ENCODE measurements at regions not wholly inside any gene's neighbourhood (a gene's known extent, or its start where the extent isn't known, plus 50 kb on each side); places are given as distances from the start of the nearest gene placed in this dataset.

DNA sequence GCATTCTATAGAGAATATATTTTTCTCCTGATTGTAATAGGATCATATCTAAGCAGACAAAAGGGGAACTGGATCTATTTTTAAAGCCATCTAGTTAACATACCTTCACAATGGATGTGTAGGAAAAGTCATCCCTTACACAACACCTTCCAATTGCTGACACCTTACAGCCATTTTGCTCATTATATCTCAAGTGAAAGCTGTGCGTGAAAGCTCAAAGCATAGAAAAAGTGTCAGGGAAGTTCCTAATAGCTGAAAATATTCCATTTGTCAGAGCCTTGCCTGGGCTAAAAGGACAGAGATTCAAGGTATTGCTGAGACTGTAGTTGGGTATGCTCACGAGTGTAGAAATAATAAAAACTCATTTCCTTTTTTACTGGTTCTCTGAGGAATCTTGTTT, 340.6 kb upstream of the KLHL1 start:
- 51% methylated on average over 2 of the region's 2 CpGs for WGBS (ENCODE audit: low lambda C conversion rate)
- no peaks in the 10 kb centered on the region for H3K4me1 ChIP-seq (ENCODE audit: control insufficient read depth in 1 of 2, insufficient read depth in 2 of 2, low read depth in 1 of 2, low read length in 1 of 2)
- no peaks in the 10 kb centered on the region for H3K9me2 ChIP-seq
- no peak overlapping the region for H2AFZ ChIP-seq (ENCODE audit: low read depth)
- H3K36me3 ChIP-seq (replicated peaks in 1 of 2; ENCODE audit: control insufficient read depth in 1 of 2, insufficient read depth in 2 of 2, low read length in 1 of 2): no peaks in the 10 kb centered on the region
- no peaks in the 10 kb centered on the region for H3F3A ChIP-seq (replicated peaks; ENCODE audit: insufficient read depth)
- no peak for DNase-seq
- no peaks in the 10 kb centered on the region for H4K20me1 ChIP-seq (ENCODE audit: insufficient read depth)
- no peaks in the 10 kb centered on the region for H3K27me3 ChIP-seq (ENCODE audit: insufficient read depth)
- H3K9me3 ChIP-seq: no peaks in the 10 kb centered on the region
- H3K9ac ChIP-seq: no peak overlapping the region
- ChIA-PET CTCF (no interaction called here), POLR2A (no interaction called here)
- no peak overlapping the region for H3K4me2 ChIP-seq
- no peak overlapping the region for H3K4me3 ChIP-seq (ENCODE audit: low read depth in 2 of 2, low read length in 1 of 2)
- no peak for TF ChIP-seq FOXM1 (IDR thresholded peaks at IDR 0.05; ENCODE audit: low read depth)
- no peak for TF ChIP-seq RCOR1 (IDR thresholded peaks at IDR 0.05; ENCODE audit: low read length)
- TF ChIP-seq, protein P1, sequence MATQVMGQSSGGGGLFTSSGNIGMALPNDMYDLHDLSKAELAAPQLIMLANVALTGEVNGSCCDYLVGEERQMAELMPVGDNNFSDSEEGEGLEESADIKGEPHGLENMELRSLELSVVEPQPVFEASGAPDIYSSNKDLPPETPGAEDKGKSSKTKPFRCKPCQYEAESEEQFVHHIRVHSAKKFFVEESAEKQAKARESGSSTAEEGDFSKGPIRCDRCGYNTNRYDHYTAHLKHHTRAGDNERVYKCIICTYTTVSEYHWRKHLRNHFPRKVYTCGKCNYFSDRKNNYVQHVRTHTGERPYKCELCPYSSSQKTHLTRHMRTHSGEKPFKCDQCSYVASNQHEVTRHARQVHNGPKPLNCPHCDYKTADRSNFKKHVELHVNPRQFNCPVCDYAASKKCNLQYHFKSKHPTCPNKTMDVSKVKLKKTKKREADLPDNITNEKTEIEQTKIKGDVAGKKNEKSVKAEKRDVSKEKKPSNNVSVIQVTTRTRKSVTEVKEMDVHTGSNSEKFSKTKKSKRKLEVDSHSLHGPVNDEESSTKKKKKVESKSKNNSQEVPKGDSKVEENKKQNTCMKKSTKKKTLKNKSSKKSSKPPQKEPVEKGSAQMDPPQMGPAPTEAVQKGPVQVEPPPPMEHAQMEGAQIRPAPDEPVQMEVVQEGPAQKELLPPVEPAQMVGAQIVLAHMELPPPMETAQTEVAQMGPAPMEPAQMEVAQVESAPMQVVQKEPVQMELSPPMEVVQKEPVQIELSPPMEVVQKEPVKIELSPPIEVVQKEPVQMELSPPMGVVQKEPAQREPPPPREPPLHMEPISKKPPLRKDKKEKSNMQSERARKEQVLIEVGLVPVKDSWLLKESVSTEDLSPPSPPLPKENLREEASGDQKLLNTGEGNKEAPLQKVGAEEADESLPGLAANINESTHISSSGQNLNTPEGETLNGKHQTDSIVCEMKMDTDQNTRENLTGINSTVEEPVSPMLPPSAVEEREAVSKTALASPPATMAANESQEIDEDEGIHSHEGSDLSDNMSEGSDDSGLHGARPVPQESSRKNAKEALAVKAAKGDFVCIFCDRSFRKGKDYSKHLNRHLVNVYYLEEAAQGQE (IDR thresholded peaks at IDR 0.05; ENCODE audit: low read depth, low read length): no peak
- no peak for TF ChIP-seq NRF1 (IDR thresholded peaks at IDR 0.05; ENCODE audit: low read depth, low read length)
- TF ChIP-seq TCF12 (IDR thresholded peaks at IDR 0.05): no peak
- TF ChIP-seq, protein P2, sequence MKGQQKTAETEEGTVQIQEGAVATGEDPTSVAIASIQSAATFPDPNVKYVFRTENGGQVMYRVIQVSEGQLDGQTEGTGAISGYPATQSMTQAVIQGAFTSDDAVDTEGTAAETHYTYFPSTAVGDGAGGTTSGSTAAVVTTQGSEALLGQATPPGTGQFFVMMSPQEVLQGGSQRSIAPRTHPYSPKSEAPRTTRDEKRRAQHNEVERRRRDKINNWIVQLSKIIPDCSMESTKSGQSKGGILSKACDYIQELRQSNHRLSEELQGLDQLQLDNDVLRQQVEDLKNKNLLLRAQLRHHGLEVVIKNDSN (IDR thresholded peaks at IDR 0.05; ENCODE audit: borderline replicate concordance, low read depth): no peak
- TF ChIP-seq RFX5 (IDR thresholded peaks at IDR 0.05; ENCODE audit: low read length): no peak
- H3K79me2 ChIP-seq (ENCODE audit: insufficient read depth): no peaks in the 10 kb centered on the region
- no peak overlapping the region for H3K27ac ChIP-seq (ENCODE audit: low read depth in 2 of 2, low read length in 1 of 2)

DNA sequence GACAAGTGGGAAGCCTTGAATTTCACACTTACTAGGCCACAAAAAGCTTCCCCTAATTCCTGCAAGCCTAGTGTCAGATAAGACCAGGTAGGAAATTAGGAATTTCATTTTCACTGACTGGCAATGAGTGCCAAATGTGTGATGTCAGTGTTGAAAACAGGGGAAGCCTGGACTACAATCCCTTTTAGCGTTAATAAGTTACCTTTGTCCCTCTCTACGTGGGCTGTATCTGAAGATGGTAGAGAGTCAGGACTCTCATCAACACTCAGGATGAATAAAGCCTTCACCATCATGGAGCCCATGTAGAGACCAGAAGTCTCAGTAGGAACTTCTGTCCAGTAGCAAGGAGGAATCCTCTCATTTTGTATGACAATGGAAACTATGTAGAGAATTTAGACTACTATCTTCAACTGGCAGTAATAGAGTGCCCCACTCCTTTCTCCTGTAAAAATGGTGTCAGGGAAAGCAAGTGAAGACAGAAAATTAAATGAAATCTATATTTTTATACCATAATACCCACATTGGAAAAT, 324.1 kb upstream of the KLHL1 start:
- Histone ChIP-seq H3K36me3 (replicated peaks in 1 of 2; ENCODE audit: control insufficient read depth in 1 of 2, insufficient read depth in 2 of 2, low read length in 1 of 2) (no peaks in the 10 kb centered on the region), H3K27me3 (ENCODE audit: insufficient read depth) (no peaks in the 10 kb centered on the region), H3K9me3 (no peaks in the 10 kb centered on the region), H2AFZ (ENCODE audit: low read depth) (no peak overlapping the region), H4K20me1 (ENCODE audit: insufficient read depth) (no peaks in the 10 kb centered on the region), H3K4me1 (ENCODE audit: control insufficient read depth in 1 of 2, insufficient read depth in 2 of 2, low read depth in 1 of 2, low read length in 1 of 2) (no peaks in the 10 kb centered on the region), H3F3A (replicated peaks; ENCODE audit: insufficient read depth) (no peaks in the 10 kb centered on the region), H3K79me2 (ENCODE audit: insufficient read depth) (no peaks in the 10 kb centered on the region), H3K9me2 (no peaks in the 10 kb centered on the region), H3K4me3 (ENCODE audit: low read depth in 2 of 2, low read length in 1 of 2) (no peak overlapping the region), H3K9ac (no peak overlapping the region), H3K27ac (ENCODE audit: low read depth in 2 of 2, low read length in 1 of 2) (no peak overlapping the region), H3K4me2 (no peak overlapping the region)
- ChIA-PET POLR2A (no interaction called here), CTCF (no interaction called here)
- TF ChIP-seq, protein P3, sequence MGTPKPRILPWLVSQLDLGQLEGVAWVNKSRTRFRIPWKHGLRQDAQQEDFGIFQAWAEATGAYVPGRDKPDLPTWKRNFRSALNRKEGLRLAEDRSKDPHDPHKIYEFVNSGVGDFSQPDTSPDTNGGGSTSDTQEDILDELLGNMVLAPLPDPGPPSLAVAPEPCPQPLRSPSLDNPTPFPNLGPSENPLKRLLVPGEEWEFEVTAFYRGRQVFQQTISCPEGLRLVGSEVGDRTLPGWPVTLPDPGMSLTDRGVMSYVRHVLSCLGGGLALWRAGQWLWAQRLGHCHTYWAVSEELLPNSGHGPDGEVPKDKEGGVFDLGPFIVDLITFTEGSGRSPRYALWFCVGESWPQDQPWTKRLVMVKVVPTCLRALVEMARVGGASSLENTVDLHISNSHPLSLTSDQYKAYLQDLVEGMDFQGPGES (IDR thresholded peaks at IDR 0.05; ENCODE audit: low read depth, low read length): no peak
- TF ChIP-seq, protein P4, sequence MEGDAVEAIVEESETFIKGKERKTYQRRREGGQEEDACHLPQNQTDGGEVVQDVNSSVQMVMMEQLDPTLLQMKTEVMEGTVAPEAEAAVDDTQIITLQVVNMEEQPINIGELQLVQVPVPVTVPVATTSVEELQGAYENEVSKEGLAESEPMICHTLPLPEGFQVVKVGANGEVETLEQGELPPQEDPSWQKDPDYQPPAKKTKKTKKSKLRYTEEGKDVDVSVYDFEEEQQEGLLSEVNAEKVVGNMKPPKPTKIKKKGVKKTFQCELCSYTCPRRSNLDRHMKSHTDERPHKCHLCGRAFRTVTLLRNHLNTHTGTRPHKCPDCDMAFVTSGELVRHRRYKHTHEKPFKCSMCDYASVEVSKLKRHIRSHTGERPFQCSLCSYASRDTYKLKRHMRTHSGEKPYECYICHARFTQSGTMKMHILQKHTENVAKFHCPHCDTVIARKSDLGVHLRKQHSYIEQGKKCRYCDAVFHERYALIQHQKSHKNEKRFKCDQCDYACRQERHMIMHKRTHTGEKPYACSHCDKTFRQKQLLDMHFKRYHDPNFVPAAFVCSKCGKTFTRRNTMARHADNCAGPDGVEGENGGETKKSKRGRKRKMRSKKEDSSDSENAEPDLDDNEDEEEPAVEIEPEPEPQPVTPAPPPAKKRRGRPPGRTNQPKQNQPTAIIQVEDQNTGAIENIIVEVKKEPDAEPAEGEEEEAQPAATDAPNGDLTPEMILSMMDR (IDR thresholded peaks at IDR 0.05): no peak
- no peak for TF ChIP-seq SMC3 (IDR thresholded peaks at IDR 0.05; ENCODE audit: low read depth, low read length)
- TF ChIP-seq EZH2phosphoT487 (IDR thresholded peaks at IDR 0.05; ENCODE audit: borderline replicate concordance, low read depth): no peak
- no peak for TF ChIP-seq MEF2A (IDR thresholded peaks at IDR 0.05; ENCODE audit: borderline replicate concordance, low read depth)
- TF ChIP-seq YY1 (IDR thresholded peaks at IDR 0.05; ENCODE audit: low read depth): no peak
- WGBS (ENCODE audit: low lambda C conversion rate): 22% methylated on average over 2 of the region's 2 CpGs
- no peak for DNase-seq
